Panc1 (cell line): ENCODE measurements at regions not wholly inside any gene's neighbourhood (a gene's known extent, or its start where the extent isn't known, plus 50 kb on each side); places are given as distances from the start of the nearest gene placed in this dataset.

ENCODE experiments used
- ATAC-seq: fragments of 200-7000 bp; cut with Tn5 transposase; 2 replicates; pipeline ENCODE4 v1.9.1; 2020; ENCODE audit warnings: mild to moderate bottlenecking, moderate library complexity
- BruUV-seq: library from RNA; stranded (reverse); fragments of 400-500 nt; replicated peaks from 2 replicates; lab custom pipeline; 2021; lab: Mats Ljungman, UMichigan
- CTCF ChIA-PET: fragments of 300-600 bp; sonication (Branson Sonifier 250); formaldehyde crosslinking; loops from one replicate; lab custom pipeline; 2022; ENCODE audit warnings: antibody characterized with exemption; lab: Charles Lee
- POLR2A ChIA-PET: fragments of 300-600 bp; sonication (Branson Sonifier 250); formaldehyde crosslinking; loops from one replicate; lab custom pipeline; 2022; ENCODE audit warnings: antibody characterized with exemption; lab: Charles Lee
- DNase-seq: peaks from one replicate; pipeline ENCODE4 v3.0.0-alpha.2; 2010; ENCODE audit warnings: low read depth, low spot score
- H3K27ac ChIP-seq: 2 replicates; pipeline ENCODE4 v1.5.1; 2011; ENCODE audit warnings: mild to moderate bottlenecking, low read length, inconsistent platforms
- H3K27me3 ChIP-seq: fragments of 200-500 bp; sonication (Bioruptor generic); 2 replicates; pipeline ENCODE4 v1.6.0; 2014; ENCODE audit warnings: low read length, inconsistent platforms; ENCODE audit not compliant: control insufficient read depth, insufficient read depth
- H3K36me3 ChIP-seq: fragments of 200-500 bp; sonication (Bioruptor generic); 2 replicates; pipeline ENCODE4 v1.5.1; 2014; ENCODE audit warnings: inconsistent platforms, mild to moderate bottlenecking, low read length, moderate library complexity; ENCODE audit not compliant: control insufficient read depth, insufficient read depth
- H3K4me1 ChIP-seq: 2 replicates; pipeline ENCODE4 v1.5.1; 2011; ENCODE audit warnings: inconsistent platforms, mild to moderate bottlenecking, low read length, moderate library complexity; ENCODE audit not compliant: control insufficient read depth, insufficient read depth
- H3K4me3 ChIP-seq, 2 experiments: 2 replicates each; pipeline ENCODE4 v1.5.1; 2011 to 2012; ENCODE audit warnings: low read depth in 2 of 2, low read length in 2 of 2, mild to moderate bottlenecking in 2 of 2, inconsistent platforms in 1 of 2, moderate library complexity in 1 of 2
- H3K9me3 ChIP-seq: fragments of 200-500 bp; sonication (Bioruptor generic); 2 replicates; pipeline ENCODE4 v1.5.1; 2014; ENCODE audit warnings: low read depth, mild to moderate bottlenecking, inconsistent platforms, low read length, moderate library complexity; ENCODE audit not compliant: control insufficient read depth, insufficient read depth
- CTCF ChIP-seq: fragments of 450-650 bp; IDR thresholded peaks from 2 replicates; pipeline ENCODE4 v1.5.1; 2017; ENCODE audit warnings: mild to moderate bottlenecking
- POLR2AphosphoS5 ChIP-seq: IDR thresholded peaks from 2 replicates; pipeline ENCODE4 v1.6.1; 2012; ENCODE audit warnings: mild to moderate bottlenecking, low read depth, low read length, moderate library complexity
- REST ChIP-seq, 2 experiments: IDR thresholded peaks; 2 replicates each; pipeline ENCODE4 v1.6.1; 2011 to 2012; ENCODE audit warnings: low read depth in 2 of 2, control low read depth in 1 of 2, low read length in 1 of 2, mild to moderate bottlenecking in 1 of 2, moderate library complexity in 1 of 2; ENCODE audit not compliant: insufficient read depth in 1 of 2
- SIN3A ChIP-seq: IDR thresholded peaks from 2 replicates; pipeline ENCODE4 v1.6.1; 2012; ENCODE audit warnings: low read depth, mild to moderate bottlenecking, low read length, moderate library complexity, borderline replicate concordance; ENCODE audit not compliant: insufficient read depth
- TCF7L2 ChIP-seq: IDR thresholded peaks from 2 replicates; pipeline ENCODE4 v1.6.1; 2011; ENCODE audit warnings: mild to moderate bottlenecking, low read depth, low read length, inconsistent platforms
- in situ Hi-C: cut with HindIII; loops from 2 replicates; pipeline ENCODE4 v1.10.0; 2016; ENCODE audit warnings: low sequenced_read_pairs, low pct_unique_long_range_greater_than_20kb
- intact Hi-C: fragments of 100-400 bp; cut with micrococcal nuclease; formaldehyde crosslinking; loops from one replicate; pipeline ENCODE4 v1.10.0; 2022; ENCODE audit not compliant: unreplicated experiment

- no peak for TF ChIP-seq SIN3A
- TF ChIP-seq TCF7L2: no peak
- TF ChIP-seq POLR2AphosphoS5: no peak
- POLR2A ChIA-PET: no interaction called here
- Histone ChIP-seq H3K27me3 (no peaks in the 10 kb centered on the region), H3K9me3 (no peaks in the 10 kb centered on the region), H3K27ac (no peak overlapping the region), H3K4me3 (no peak overlapping the region), H3K36me3 (no peaks in the 10 kb centered on the region; the same call in 1 of the 2 replicates), H3K4me1 (0 out of 2 replicates have a peak, but pooled peaks cover 5% of the 10 kb centered on the region)
- in situ Hi-C loops (no loop called here), intact Hi-C loops (no loop called here)
- CTCF ChIA-PET: no interaction called here
- ATAC-seq (no peak), DNase-seq (no peak)
- no TSS peak for BruUV-seq
These were observed 106.5 kb upstream of the TIAM2 start for GRCh38 chr6:154888421-154889295.

- Histone ChIP-seq H3K27me3 (no peaks in the 10 kb centered on the region), H3K36me3 (no peaks in the 10 kb centered on the region; the same call in 1 of the 2 replicates), H3K9me3 (no peaks in the 10 kb centered on the region), H3K4me1 (0 out of 2 replicates have a peak, but pooled peaks cover 5% of the 10 kb centered on the region), H3K4me3 (no peak overlapping the region), H3K27ac (no peak overlapping the region)
- intact Hi-C loops (no loop called here), in situ Hi-C loops (no loop called here)
- TF ChIP-seq REST (IDR thresholded peaks at IDR 0.05; ENCODE audit: insufficient read depth in 1 of 2, low read depth in 2 of 2, low read length in 1 of 2): no peak
- no peak for TF ChIP-seq CTCF
- no peak for TF ChIP-seq POLR2AphosphoS5
- no peak for TF ChIP-seq TCF7L2
- no peak for TF ChIP-seq SIN3A
- DNase-seq (no peak), ATAC-seq (no peak)
- CTCF ChIA-PET: no interaction called here
- POLR2A ChIA-PET: no interaction called here
- BruUV-seq: no TSS peak
These were observed 104.2 kb upstream of the TIAM2 start for GRCh38 chr6:154890874-154891273.

GRCh38 chr6:154891901-154892300 is 103.2 kb upstream of the TIAM2 start:
- H3K36me3 ChIP-seq: no peaks in the 10 kb centered on the region; the same call in 1 of the 2 replicates
- POLR2A ChIA-PET: no interaction called here
- H3K4me3 ChIP-seq: no peak overlapping the region
- in situ Hi-C loops (no loop called here), intact Hi-C loops (no loop called here)
- ATAC-seq (no peak), DNase-seq (no peak)
- H3K27ac ChIP-seq: no peak overlapping the region
- no peaks in the 10 kb centered on the region for H3K27me3 ChIP-seq
- H3K4me1 ChIP-seq: 0 out of 2 replicates have a peak, but pooled peaks cover 5% of the 10 kb centered on the region
- BruUV-seq: no TSS peak
- H3K9me3 ChIP-seq: no peaks in the 10 kb centered on the region
- TF ChIP-seq POLR2AphosphoS5: no peak
- no peak for TF ChIP-seq SIN3A
- TF ChIP-seq CTCF: no peak
- no peak for TF ChIP-seq TCF7L2
- no peak for TF ChIP-seq REST (IDR thresholded peaks at IDR 0.05; ENCODE audit: insufficient read depth in 1 of 2, low read depth in 2 of 2, low read length in 1 of 2)
- CTCF ChIA-PET: no interaction called here
